K562 (cell line): ENCODE measurements at regions not wholly inside any gene's neighbourhood (a gene's known extent, or its start where the extent isn't known, plus 50 kb on each side); places are given as distances from the start of the nearest gene placed in this dataset.

Experiments
- BACH1 ChIP-seq: fragments of 200-800 bp; sonication (Bioruptor generic); IDR thresholded peaks from 2 replicates; pipeline ENCODE4 v1.6.1; 2016; ENCODE audit warnings: missing genetic modification characterization, missing compliant biosample characterization
- CBFA2T3 ChIP-seq: fragments of 450-650 bp; IDR thresholded peaks from 2 replicates; pipeline ENCODE4 v1.6.1; 2017
- EGR1 ChIP-seq: fragments of 450-650 bp; conservative IDR thresholded peaks from 2 replicates; pipeline ENCODE4 v1.6.1; 2017; ENCODE audit warnings: mild to moderate bottlenecking
- FOXK1 ChIP-seq: sonication (generic); formaldehyde crosslinking; IDR thresholded peaks from 2 replicates; pipeline ENCODE4 v1.8.0; 2022; ENCODE audit warnings: missing genetic modification reagents, mild to moderate bottlenecking, borderline replicate concordance
- KDM1A ChIP-seq, 2 experiments: fragments of 450-650 bp; IDR thresholded peaks; 2 replicates each; pipeline ENCODE4 v1.6.1; 2016; ENCODE audit warnings: mild to moderate bottlenecking in 2 of 2
- KLF6 ChIP-seq: fragments of 250-450 bp; sonication (Bioruptor Pico); IDR thresholded peaks from 2 replicates; pipeline ENCODE4 v1.4.0; 2020; ENCODE audit warnings: mild to moderate bottlenecking, moderate library complexity, borderline replicate concordance
- MAFG ChIP-seq: fragments of 450-650 bp; conservative IDR thresholded peaks from 2 replicates; pipeline ENCODE4 v1.6.1; 2016; ENCODE audit warnings: missing genetic modification characterization, missing compliant biosample characterization
- MAFK ChIP-seq: IDR thresholded peaks from 2 replicates; pipeline ENCODE4 v1.6.1; 2011; ENCODE audit warnings: low read length, improper control_type of control experiment
- MAZ ChIP-seq, 2 experiments: fragments of 450-650 bp in 1 of 2; sonication (generic) in 1 of 2; formaldehyde crosslinking; IDR thresholded peaks in 1 of 2; conservative IDR thresholded peaks in 1 of 2; 2 replicates each; pipeline versions ENCODE4 v1.4.0 to v1.5.0; 2020; ENCODE audit warnings: mild to moderate bottlenecking in 1 of 2, missing genetic modification reagents in 1 of 2
- MTF1 ChIP-seq: fragments of 250-450 bp; sonication (Bioruptor Pico); IDR thresholded peaks from 2 replicates; pipeline ENCODE4 v1.9.0; 2021; ENCODE audit warnings: moderate library complexity, mild to moderate bottlenecking, inconsistent platforms, borderline replicate concordance
- NKRF ChIP-seq: fragments of 450-650 bp; IDR thresholded peaks from 2 replicates; pipeline ENCODE4 v1.6.1; 2016; ENCODE audit warnings: borderline replicate concordance
- SOX6 ChIP-seq: fragments of 450-650 bp; IDR thresholded peaks from 2 replicates; pipeline ENCODE4 v1.6.1; 2014; ENCODE audit warnings: mild to moderate bottlenecking
- ZBTB2 ChIP-seq: fragments of 450-650 bp; IDR thresholded peaks from 2 replicates; pipeline ENCODE4 v1.6.1; 2016; ENCODE audit warnings: antibody characterized with exemption
- ZNF263 ChIP-seq: sonication (generic); formaldehyde crosslinking; IDR thresholded peaks from 2 replicates; pipeline ENCODE4 v1.8.0; 2022; ENCODE audit warnings: mild to moderate bottlenecking, missing genetic modification reagents, borderline replicate concordance
- ZNF274 ChIP-seq: IDR thresholded peaks from 2 replicates; pipeline ENCODE4 v1.6.1; 2011; ENCODE audit warnings: low read depth, mild to moderate bottlenecking, low read length, moderate library complexity, borderline replicate concordance
- ZNF316 ChIP-seq: fragments of 450-650 bp; IDR thresholded peaks from 2 replicates; pipeline ENCODE4 v1.6.1; 2016
- ZNF449 ChIP-seq: fragments of 250-450 bp; sonication (Bioruptor Pico); IDR thresholded peaks from 2 replicates; pipeline ENCODE4 v1.8.0; 2022; ENCODE audit warnings: moderate library complexity, mild to moderate bottlenecking, inconsistent platforms
- TF ChIP-seq, protein P1 (sequence below): fragments of 200-800 bp; sonication (Bioruptor generic); IDR thresholded peaks from 2 replicates; pipeline ENCODE4 v1.6.1; 2017; ENCODE audit warnings: missing genetic modification characterization, missing compliant biosample characterization
- TF ChIP-seq, protein P2 (sequence below): sonication (generic); formaldehyde crosslinking; IDR thresholded peaks from 2 replicates; pipeline ENCODE4 v1.8.1; 2023; ENCODE audit warnings: mild to moderate bottlenecking, missing genetic modification reagents
- TF ChIP-seq, protein P3 (sequence below): sonication (generic); formaldehyde crosslinking; IDR thresholded peaks from 2 replicates; pipeline ENCODE4 v1.8.0; 2022; ENCODE audit warnings: mild to moderate bottlenecking, missing genetic modification reagents

- TF ChIP-seq NKRF = no peak
- peak; percentile 59 to 62; a peak in 3 of 4 replicates for TF ChIP-seq KDM1A (IDR thresholded peaks at IDR 0.05)
- no peak for TF ChIP-seq FOXK1
- peak; percentile 53; the same call in 1 of the 2 replicates for TF ChIP-seq CBFA2T3
- TF ChIP-seq, protein P1, sequence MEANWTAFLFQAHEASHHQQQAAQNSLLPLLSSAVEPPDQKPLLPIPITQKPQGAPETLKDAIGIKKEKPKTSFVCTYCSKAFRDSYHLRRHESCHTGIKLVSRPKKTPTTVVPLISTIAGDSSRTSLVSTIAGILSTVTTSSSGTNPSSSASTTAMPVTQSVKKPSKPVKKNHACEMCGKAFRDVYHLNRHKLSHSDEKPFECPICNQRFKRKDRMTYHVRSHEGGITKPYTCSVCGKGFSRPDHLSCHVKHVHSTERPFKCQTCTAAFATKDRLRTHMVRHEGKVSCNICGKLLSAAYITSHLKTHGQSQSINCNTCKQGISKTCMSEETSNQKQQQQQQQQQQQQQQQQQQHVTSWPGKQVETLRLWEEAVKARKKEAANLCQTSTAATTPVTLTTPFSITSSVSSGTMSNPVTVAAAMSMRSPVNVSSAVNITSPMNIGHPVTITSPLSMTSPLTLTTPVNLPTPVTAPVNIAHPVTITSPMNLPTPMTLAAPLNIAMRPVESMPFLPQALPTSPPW (CRISPR knock-in tag) = no peak; the same call in 1 of the 2 replicates
- TF ChIP-seq MAFG (tag) = peak; percentile 98
- no peak for TF ChIP-seq EGR1
- TF ChIP-seq ZNF263 (CRISPR knock-in tag) = no peak
- TF ChIP-seq, protein P2, sequence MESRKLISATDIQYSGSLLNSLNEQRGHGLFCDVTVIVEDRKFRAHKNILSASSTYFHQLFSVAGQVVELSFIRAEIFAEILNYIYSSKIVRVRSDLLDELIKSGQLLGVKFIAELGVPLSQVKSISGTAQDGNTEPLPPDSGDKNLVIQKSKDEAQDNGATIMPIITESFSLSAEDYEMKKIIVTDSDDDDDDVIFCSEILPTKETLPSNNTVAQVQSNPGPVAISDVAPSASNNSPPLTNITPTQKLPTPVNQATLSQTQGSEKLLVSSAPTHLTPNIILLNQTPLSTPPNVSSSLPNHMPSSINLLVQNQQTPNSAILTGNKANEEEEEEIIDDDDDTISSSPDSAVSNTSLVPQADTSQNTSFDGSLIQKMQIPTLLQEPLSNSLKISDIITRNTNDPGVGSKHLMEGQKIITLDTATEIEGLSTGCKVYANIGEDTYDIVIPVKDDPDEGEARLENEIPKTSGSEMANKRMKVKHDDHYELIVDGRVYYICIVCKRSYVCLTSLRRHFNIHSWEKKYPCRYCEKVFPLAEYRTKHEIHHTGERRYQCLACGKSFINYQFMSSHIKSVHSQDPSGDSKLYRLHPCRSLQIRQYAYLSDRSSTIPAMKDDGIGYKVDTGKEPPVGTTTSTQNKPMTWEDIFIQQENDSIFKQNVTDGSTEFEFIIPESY (CRISPR knock-in tag) = no peak
- TF ChIP-seq ZNF316 = peak; percentile 99
- TF ChIP-seq SOX6 = peak; percentile 79
- TF ChIP-seq ZNF274 = no peak
- 0 out of 4 replicates have a peak, but pooled peaks of 1 of the 2 experiments have one; percentile 15 for TF ChIP-seq MAZ (CRISPR knock-in tag; conservative IDR thresholded peaks at IDR 0.05 in 1 of 2, IDR thresholded peaks at IDR 0.05 in 1 of 2)
- 0 out of 2 replicates have a peak, but pooled peaks have one; percentile 11 for TF ChIP-seq KLF6 (CRISPR knock-in tag)
- TF ChIP-seq MTF1 (CRISPR knock-in tag) = no peak
- TF ChIP-seq BACH1 (tag) = 0 out of 2 replicates have a peak, but pooled peaks have one; percentile 20
- no peak for TF ChIP-seq ZBTB2
- peak; percentile 99 for TF ChIP-seq MAFK
- 0 out of 2 replicates have a peak, but pooled peaks have one; percentile 42 for TF ChIP-seq ZNF449 (CRISPR knock-in tag)
- TF ChIP-seq, protein P3, sequence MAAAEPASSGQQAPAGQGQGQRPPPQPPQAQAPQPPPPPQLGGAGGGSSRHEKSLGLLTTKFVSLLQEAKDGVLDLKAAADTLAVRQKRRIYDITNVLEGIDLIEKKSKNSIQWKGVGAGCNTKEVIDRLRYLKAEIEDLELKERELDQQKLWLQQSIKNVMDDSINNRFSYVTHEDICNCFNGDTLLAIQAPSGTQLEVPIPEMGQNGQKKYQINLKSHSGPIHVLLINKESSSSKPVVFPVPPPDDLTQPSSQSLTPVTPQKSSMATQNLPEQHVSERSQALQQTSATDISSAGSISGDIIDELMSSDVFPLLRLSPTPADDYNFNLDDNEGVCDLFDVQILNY (CRISPR knock-in tag) = no peak
Observed at GRCh38 chr11:86172894-86173293, 71.7 kb upstream of the EED start (continued).
